ENCODE measurements at regions not wholly inside any gene's neighbourhood (a gene's known extent, or its start where the extent isn't known, plus 50 kb on each side); places are given as distances from the start of the nearest gene placed in this dataset.

DNA sequence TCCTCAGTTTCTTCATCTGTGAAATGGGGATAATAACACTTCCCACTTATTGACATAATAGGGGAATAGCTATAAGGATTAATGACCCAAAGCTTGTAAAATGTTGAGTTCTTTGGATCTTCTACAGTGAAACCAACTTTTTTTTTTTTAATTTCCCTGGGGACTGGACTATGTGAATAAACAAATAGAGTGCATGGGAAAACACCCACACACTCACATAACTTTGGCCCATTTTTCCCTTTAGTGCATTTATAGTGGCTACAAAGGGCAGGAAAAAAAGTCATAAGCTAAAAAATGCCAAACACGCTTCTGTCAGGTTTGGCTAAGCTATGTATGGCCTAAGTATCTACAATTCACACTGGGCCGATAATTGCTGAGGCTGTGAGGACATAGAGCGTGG, 406.2 kb upstream of the JAG1 start:
- TF ChIP-seq CTCF (IDR thresholded peaks at IDR 0.05) = no peak
- TF ChIP-seq MAX (CRISPR knock-in tag; IDR thresholded peaks at IDR 0.05) = no peak
- no peak for TF ChIP-seq FOXP1 (CRISPR knock-in tag; IDR thresholded peaks at IDR 0.05; ENCODE audit: borderline replicate concordance)
- TF ChIP-seq E2F1 (CRISPR knock-in tag; IDR thresholded peaks at IDR 0.05) = no peak
- no peak for TF ChIP-seq E2F4 (CRISPR knock-in tag; IDR thresholded peaks at IDR 0.05; ENCODE audit: borderline replicate concordance, low read depth)
- TF ChIP-seq ZNF532 (CRISPR knock-in tag; IDR thresholded peaks at IDR 0.05; ENCODE audit: borderline replicate concordance) = no peak
- no peak for TF ChIP-seq NFYB (CRISPR knock-in tag; conservative IDR thresholded peaks at IDR 0.05; ENCODE audit: low read depth)
- TF ChIP-seq, protein P1, sequence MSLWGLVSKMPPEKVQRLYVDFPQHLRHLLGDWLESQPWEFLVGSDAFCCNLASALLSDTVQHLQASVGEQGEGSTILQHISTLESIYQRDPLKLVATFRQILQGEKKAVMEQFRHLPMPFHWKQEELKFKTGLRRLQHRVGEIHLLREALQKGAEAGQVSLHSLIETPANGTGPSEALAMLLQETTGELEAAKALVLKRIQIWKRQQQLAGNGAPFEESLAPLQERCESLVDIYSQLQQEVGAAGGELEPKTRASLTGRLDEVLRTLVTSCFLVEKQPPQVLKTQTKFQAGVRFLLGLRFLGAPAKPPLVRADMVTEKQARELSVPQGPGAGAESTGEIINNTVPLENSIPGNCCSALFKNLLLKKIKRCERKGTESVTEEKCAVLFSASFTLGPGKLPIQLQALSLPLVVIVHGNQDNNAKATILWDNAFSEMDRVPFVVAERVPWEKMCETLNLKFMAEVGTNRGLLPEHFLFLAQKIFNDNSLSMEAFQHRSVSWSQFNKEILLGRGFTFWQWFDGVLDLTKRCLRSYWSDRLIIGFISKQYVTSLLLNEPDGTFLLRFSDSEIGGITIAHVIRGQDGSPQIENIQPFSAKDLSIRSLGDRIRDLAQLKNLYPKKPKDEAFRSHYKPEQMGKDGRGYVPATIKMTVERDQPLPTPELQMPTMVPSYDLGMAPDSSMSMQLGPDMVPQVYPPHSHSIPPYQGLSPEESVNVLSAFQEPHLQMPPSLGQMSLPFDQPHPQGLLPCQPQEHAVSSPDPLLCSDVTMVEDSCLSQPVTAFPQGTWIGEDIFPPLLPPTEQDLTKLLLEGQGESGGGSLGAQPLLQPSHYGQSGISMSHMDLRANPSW (CRISPR knock-in tag; conservative IDR thresholded peaks at IDR 0.05; ENCODE audit: low read depth) = no peak
- no peak for TF ChIP-seq MLX (CRISPR knock-in tag; IDR thresholded peaks at IDR 0.05)
- TF ChIP-seq NR1H2 (CRISPR knock-in tag; IDR thresholded peaks at IDR 0.05) = no peak
- no peak for TF ChIP-seq CBFB (CRISPR knock-in tag; IDR thresholded peaks at IDR 0.05; ENCODE audit: low read depth)
- no peak for TF ChIP-seq USF1 (CRISPR knock-in tag; IDR thresholded peaks at IDR 0.05)
- no peak for TF ChIP-seq FOXJ3 (CRISPR knock-in tag; IDR thresholded peaks at IDR 0.05; ENCODE audit: borderline replicate concordance)
- no peak for TF ChIP-seq SMAD3 (CRISPR knock-in tag; IDR thresholded peaks at IDR 0.05; ENCODE audit: borderline replicate concordance)
